GM18907 (cell line): ENCODE measurements at regions not wholly inside any gene's neighbourhood (a gene's known extent, or its start where the extent isn't known, plus 50 kb on each side); places are given as distances from the start of the nearest gene placed in this dataset.
"Not testable (repeated sequence)": the region's sequence is repeated elsewhere in the genome, so short reads cannot be mapped to it uniquely, and the experiment has no call there.

ENCODE experiments used
- ATAC-seq: cut with Tn5 transposase; IDR thresholded peaks from one replicate; pipeline ENCODE4 v1.9.1; 2021; ENCODE audit warnings: mild to moderate bottlenecking, moderate library complexity; ENCODE audit not compliant: unreplicated experiment

GRCh38 chr1:70553567-70553956, 142.5 kb downstream of the CTH start:
- no peak for ATAC-seq

GRCh38 chr1:70554341-70554740, 143.3 kb downstream of the CTH start:
- ATAC-seq, result no peak

GRCh38 chr1:70556541-70556940, 145.5 kb downstream of the CTH start:
- ATAC-seq, result no peak

GRCh38 chr1:70567167-70567566, 156.1 kb downstream of the CTH start:
- no peak for ATAC-seq

- no peak for ATAC-seq
Observed at GRCh38 chr1:70571191-70571590, 160.1 kb downstream of the CTH start.

GRCh38 chr1:70573317-70573843, 162.3 kb downstream of the CTH start:
- no peak for ATAC-seq

GRCh38 chr1:70581661-70582060, 170.6 kb downstream of the CTH start:
- no peak for ATAC-seq

GRCh38 chr1:70583522-70583921, 172.5 kb downstream of the CTH start:
- peak; percentile 99 for ATAC-seq

- no peak for ATAC-seq
Observed at GRCh38 chr1:70586046-70586445, 175.0 kb downstream of the CTH start.

GRCh38 chr1:70587872-70588366, 176.9 kb downstream of the CTH start:
- ATAC-seq, result no peak

- ATAC-seq, result not testable (repeated sequence)
Observed at GRCh38 chr1:70593551-70593950, 182.5 kb downstream of the CTH start.

GRCh38 chr1:70608815-70609214, 197.7 kb downstream of the CTH start:
- no peak for ATAC-seq

- ATAC-seq, result not testable (repeated sequence)
Observed at GRCh38 chr1:70610164-70610563, 199.1 kb downstream of the CTH start.

GRCh38 chr1:70616946-70617345, 205.9 kb downstream of the CTH start:
- ATAC-seq, result no peak

GRCh38 chr1:70617728-70618127, 206.7 kb downstream of the CTH start:
- ATAC-seq, result no peak

GRCh38 chr1:70627910-70628309, 216.8 kb downstream of the CTH start:
- ATAC-seq, result no peak

- ATAC-seq, result no peak
Observed at GRCh38 chr1:70628973-70629372, 217.9 kb downstream of the CTH start.

GRCh38 chr1:70633004-70633403, 221.9 kb downstream of the CTH start:
- ATAC-seq, result no peak

- ATAC-seq, result no peak
Observed at GRCh38 chr1:70635868-70636267, 224.8 kb downstream of the CTH start.

- no peak for ATAC-seq
Observed at GRCh38 chr1:70641868-70642267, 230.8 kb downstream of the CTH start.

- ATAC-seq, result no peak
Observed at GRCh38 chr1:70656361-70656760, 245.3 kb downstream of the CTH start.

GRCh38 chr1:70659891-70660290, 248.8 kb downstream of the CTH start:
- ATAC-seq, result no peak

GRCh38 chr1:70666381-70667140, 255.5 kb downstream of the CTH start:
- no peak for ATAC-seq
